ENCODE measurements at regions not wholly inside any gene's neighbourhood (a gene's known extent, or its start where the extent isn't known, plus 50 kb on each side); places are given as distances from the start of the nearest gene placed in this dataset.
"Not testable (repeated sequence)": the region's sequence is repeated elsewhere in the genome, so short reads cannot be mapped to it uniquely, and the experiment has no call there.

DNA sequence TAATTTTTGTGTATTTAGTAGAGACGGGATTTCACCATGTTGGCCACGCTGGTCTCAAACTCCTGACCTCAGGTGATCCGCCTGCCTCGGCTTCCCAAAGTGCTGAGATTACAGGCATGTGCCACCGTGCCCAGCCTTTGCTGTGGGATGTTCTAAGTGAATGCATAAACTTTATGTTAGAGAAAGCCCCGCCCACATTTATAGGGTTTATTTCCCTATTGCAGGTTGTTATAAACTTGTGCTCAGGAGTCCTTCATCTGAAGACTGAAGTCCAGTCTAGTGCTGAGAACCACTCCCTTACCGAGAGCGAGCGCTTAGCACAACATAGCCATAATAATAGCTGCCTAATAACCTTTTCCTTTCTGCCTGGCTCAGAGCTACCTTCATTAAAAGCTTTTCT lies 75.4 kb upstream of the ZNF217 start:
- Histone ChIP-seq H3K9ac (ENCODE audit: insufficient read length, low read depth) (no peak overlapping the region), H3K27me3 (ENCODE audit: insufficient read depth, insufficient read length) (no peaks in the 10 kb centered on the region), H3K36me3 (ENCODE audit: insufficient read depth, insufficient read length, low read length) (no peaks in the 10 kb centered on the region), H3K4me1 (ENCODE audit: insufficient read depth, insufficient read length) (no peaks in the 10 kb centered on the region), H3K4me3 (ENCODE audit: insufficient read length, low read depth) (no peak overlapping the region), H3K9me3 (ENCODE audit: insufficient read depth, low read length) (no peaks in the 10 kb centered on the region)
- DNase-seq (ENCODE audit: low read depth, low spot score): no peak
- TF ChIP-seq ZNF274 (IDR thresholded peaks at IDR 0.05; ENCODE audit: low read depth, low read length): no peak
- no peak for TF ChIP-seq YY1 (IDR thresholded peaks at IDR 0.05; ENCODE audit: insufficient read depth, insufficient read length)

DNA sequence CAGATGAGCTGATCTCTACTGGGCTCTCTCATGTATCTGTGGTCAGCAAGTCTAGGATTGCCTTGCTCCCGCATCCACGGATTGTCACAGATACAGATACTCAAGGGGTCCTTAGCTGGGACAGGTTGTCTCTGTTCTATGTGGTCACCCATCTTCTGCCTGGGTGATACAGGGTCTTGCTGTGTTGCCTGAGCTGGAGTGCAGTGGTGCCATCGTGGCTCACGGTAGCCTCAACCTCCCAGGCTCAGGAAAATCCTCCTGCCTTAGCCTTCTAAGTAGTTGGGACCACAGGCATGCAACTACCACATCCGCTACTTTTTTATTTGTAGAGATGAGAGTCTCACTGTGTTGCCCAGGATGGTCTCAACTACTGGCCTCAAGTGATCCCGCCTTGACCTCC lies 72.5 kb upstream of the ZNF217 start:
- Histone ChIP-seq H3K9me3 (ENCODE audit: insufficient read depth, low read length) (no peaks in the 10 kb centered on the region), H3K27me3 (ENCODE audit: insufficient read depth, insufficient read length) (no peaks in the 10 kb centered on the region), H3K4me3 (ENCODE audit: insufficient read length, low read depth) (no peak overlapping the region), H3K9ac (ENCODE audit: insufficient read length, low read depth) (no peak overlapping the region), H3K36me3 (ENCODE audit: insufficient read depth, insufficient read length, low read length) (no peaks in the 10 kb centered on the region), H3K4me1 (ENCODE audit: insufficient read depth, insufficient read length) (no peaks in the 10 kb centered on the region)
- TF ChIP-seq YY1 (IDR thresholded peaks at IDR 0.05; ENCODE audit: insufficient read depth, insufficient read length) (no peak), ZNF274 (IDR thresholded peaks at IDR 0.05; ENCODE audit: low read depth, low read length) (no peak)
- DNase-seq (ENCODE audit: low read depth, low spot score): no peak

DNA sequence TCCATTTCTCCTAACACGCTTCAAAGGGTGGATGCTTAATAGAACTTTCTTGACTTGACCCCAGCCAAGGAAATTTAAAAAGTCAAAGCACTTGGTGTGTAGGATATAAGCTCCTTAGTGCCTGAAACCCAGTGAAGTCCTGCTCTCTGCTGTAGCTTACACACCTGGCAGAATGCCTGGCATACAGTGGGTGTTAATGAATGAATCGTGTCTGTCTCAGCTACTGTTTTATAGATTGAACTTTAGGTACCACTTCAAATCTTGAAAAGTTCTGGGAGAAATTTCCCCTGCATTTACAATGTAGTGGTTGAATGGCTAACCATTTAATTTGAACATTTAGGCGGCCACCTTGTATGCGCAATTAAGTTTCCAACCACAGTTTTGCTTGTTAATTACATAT lies 70.5 kb upstream of the ZNF217 start:
- Histone ChIP-seq H3K4me1 (ENCODE audit: insufficient read depth, insufficient read length) (no peaks in the 10 kb centered on the region), H3K36me3 (ENCODE audit: insufficient read depth, insufficient read length, low read length) (no peaks in the 10 kb centered on the region), H3K4me3 (ENCODE audit: insufficient read length, low read depth) (no peak overlapping the region), H3K9me3 (ENCODE audit: insufficient read depth, low read length) (no peaks in the 10 kb centered on the region), H3K9ac (ENCODE audit: insufficient read length, low read depth) (no peak overlapping the region), H3K27me3 (ENCODE audit: insufficient read depth, insufficient read length) (no peaks in the 10 kb centered on the region)
- no peak for DNase-seq (ENCODE audit: low read depth, low spot score)
- TF ChIP-seq SUZ12 (IDR thresholded peaks at IDR 0.05; ENCODE audit: extremely low read depth, insufficient read depth, insufficient read length) (no peak), ZNF274 (IDR thresholded peaks at IDR 0.05; ENCODE audit: low read depth, low read length) (no peak), YY1 (IDR thresholded peaks at IDR 0.05; ENCODE audit: insufficient read depth, insufficient read length) (no peak)

DNA sequence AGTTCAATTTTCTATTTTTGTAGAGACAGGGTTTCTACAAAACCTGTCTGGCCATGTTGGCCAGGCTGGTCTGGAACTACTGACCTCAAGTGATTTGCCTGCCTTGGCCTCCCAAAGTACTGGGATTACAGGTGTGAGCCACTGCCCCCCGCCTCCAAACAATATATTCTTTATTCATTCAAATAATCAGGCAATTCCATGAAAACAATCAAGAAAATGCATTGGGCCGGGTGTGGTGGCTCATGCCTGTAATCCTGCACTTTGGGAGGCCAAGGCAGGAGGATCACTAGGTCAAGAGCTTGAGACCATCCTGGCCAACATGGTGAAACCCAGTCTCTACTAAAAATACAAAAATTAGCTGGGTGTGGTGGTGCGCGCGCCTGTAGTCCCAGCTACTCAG lies 69.9 kb upstream of the ZNF217 start:
- not testable (repeated sequence) for H3K4me1 ChIP-seq (ENCODE audit: insufficient read depth, insufficient read length)

DNA sequence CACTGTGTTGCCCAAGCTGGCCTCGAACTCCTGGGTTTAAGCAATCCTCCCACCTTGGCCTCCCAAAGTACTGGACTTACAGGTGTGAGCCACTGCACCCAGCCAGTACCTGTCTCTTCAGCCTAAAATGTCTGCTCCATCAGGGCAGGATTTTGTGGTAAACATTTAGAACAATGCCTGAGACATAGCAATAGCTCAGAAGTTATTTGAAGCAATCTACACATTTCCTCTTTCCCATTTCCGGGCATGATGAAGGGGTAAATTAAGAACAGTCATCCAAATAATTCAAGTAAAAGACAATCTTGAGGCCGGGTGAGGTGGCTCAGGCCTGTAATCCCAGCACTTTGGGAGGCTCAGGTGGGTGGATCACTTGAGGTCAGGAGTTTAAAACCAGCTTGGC lies 69.0 kb upstream of the ZNF217 start:
- TF ChIP-seq YY1 (IDR thresholded peaks at IDR 0.05; ENCODE audit: insufficient read depth, insufficient read length) (no peak), SUZ12 (IDR thresholded peaks at IDR 0.05; ENCODE audit: extremely low read depth, insufficient read depth, insufficient read length) (no peak), ZNF274 (IDR thresholded peaks at IDR 0.05; ENCODE audit: low read depth, low read length) (no peak)
- H3K4me1 ChIP-seq (ENCODE audit: insufficient read depth, insufficient read length): no peaks in the 10 kb centered on the region
- no peaks in the 10 kb centered on the region for H3K27me3 ChIP-seq (ENCODE audit: insufficient read depth, insufficient read length)
- no peak overlapping the region for H3K4me3 ChIP-seq (ENCODE audit: insufficient read length, low read depth)
- no peak for DNase-seq (ENCODE audit: low read depth, low spot score)
- H3K9ac ChIP-seq (ENCODE audit: insufficient read length, low read depth): no peak overlapping the region
- no peaks in the 10 kb centered on the region for H3K36me3 ChIP-seq (ENCODE audit: insufficient read depth, insufficient read length, low read length)
- H3K9me3 ChIP-seq (ENCODE audit: insufficient read depth, low read length): no peaks in the 10 kb centered on the region

More for the DNA sequence above, 69.9 kb upstream of the ZNF217 start:
- not testable (repeated sequence) for H3K4me3 ChIP-seq (ENCODE audit: insufficient read length, low read depth); H3K9ac ChIP-seq (ENCODE audit: insufficient read length, low read depth); H3K36me3 ChIP-seq (ENCODE audit: insufficient read depth, insufficient read length, low read length); H3K27me3 ChIP-seq (ENCODE audit: insufficient read depth, insufficient read length); DNase-seq (ENCODE audit: low read depth, low spot score); H3K9me3 ChIP-seq (ENCODE audit: insufficient read depth, low read length)

DNA sequence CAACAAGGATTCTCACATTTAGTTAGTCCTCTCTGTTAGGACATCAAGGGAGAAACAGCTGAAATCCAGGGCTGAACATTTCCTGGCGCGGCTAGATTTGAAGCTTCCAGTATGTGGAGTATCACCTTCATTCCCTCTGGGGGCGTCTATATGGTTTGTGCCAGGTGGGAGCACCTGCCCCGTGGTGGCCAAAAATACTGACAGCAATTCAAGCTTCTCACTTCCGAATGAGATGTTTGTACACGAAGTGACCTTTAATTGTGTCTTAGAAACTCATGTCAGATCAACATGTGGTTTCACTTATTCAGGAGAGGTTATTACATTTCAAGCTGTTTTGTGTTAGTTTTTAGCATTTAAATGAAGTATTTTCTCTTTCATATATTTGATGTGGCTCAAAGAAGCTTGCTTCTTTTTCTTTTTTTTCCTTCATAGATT lies 67.3 kb upstream of the ZNF217 start:
- Histone ChIP-seq H3K9ac (ENCODE audit: insufficient read length, low read depth) (no peak overlapping the region), H3K4me3 (ENCODE audit: insufficient read length, low read depth) (no peak overlapping the region), H3K9me3 (ENCODE audit: insufficient read depth, low read length) (no peaks in the 10 kb centered on the region), H3K36me3 (ENCODE audit: insufficient read depth, insufficient read length, low read length) (no peaks in the 10 kb centered on the region), H3K27me3 (ENCODE audit: insufficient read depth, insufficient read length) (no peaks in the 10 kb centered on the region), H3K4me1 (ENCODE audit: insufficient read depth, insufficient read length) (no peaks in the 10 kb centered on the region)
- no peak for TF ChIP-seq ZNF274 (IDR thresholded peaks at IDR 0.05; ENCODE audit: low read depth, low read length)
- no peak for TF ChIP-seq SUZ12 (IDR thresholded peaks at IDR 0.05; ENCODE audit: extremely low read depth, insufficient read depth, insufficient read length)
- TF ChIP-seq YY1 (IDR thresholded peaks at IDR 0.05; ENCODE audit: insufficient read depth, insufficient read length): no peak
- no peak for DNase-seq (ENCODE audit: low read depth, low spot score)

DNA sequence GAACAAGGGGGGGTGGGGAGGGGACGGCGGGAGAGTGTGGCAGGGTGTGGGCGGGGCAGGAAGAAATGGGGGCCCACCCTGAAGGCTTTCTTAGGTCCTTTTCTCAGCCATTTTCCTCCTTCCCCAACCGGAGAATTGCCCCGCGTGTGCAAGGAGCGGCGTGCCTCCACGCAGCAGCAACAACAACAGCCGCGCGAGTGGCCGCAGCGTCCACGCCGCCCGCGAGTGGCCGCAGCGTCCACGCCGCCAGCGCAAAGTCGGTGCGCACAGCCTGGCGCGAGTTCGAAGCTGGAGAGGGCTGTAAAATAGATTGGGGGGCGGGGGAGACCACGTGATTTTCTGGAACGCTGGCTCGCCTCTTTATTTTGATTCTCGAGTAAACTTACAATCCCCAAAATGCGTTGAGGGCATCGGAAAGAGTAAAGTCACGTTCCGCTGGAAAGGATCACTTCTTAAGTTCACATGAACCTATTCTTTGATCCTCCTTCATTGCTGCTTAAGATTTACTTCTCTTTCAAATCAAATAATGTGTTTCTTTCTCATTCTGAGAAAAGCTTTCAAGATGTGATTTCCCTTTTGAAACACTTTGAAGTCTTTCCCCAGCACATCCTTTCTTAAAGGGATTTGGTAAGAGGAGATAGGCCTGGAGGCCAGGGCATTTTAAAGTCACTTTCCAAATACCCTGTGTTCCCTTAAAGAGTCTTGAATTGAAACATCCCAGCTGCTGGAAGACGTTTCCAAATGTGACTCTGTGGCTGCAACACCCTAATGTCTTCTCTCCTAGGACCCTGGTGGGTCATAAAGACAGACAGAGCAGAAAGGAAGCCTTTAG lies 66.7 kb upstream of the ZNF217 start:
- Histone ChIP-seq H3K9ac (ENCODE audit: insufficient read length, low read depth) (peak overlapping the region; percentile 76), H3K4me1 (ENCODE audit: insufficient read depth, insufficient read length) (no peaks in the 10 kb centered on the region), H3K4me3 (ENCODE audit: insufficient read length, low read depth) (peak overlapping the region; percentile 56), H3K9me3 (ENCODE audit: insufficient read depth, low read length) (no peaks in the 10 kb centered on the region), H3K27me3 (ENCODE audit: insufficient read depth, insufficient read length) (no peaks in the 10 kb centered on the region), H3K36me3 (ENCODE audit: insufficient read depth, insufficient read length, low read length) (no peaks in the 10 kb centered on the region)
- DNase-seq (ENCODE audit: low read depth, low spot score): no peak
- no peak for TF ChIP-seq YY1 (IDR thresholded peaks at IDR 0.05; ENCODE audit: insufficient read depth, insufficient read length)
- TF ChIP-seq SUZ12 (IDR thresholded peaks at IDR 0.05; ENCODE audit: extremely low read depth, insufficient read depth, insufficient read length): no peak
- TF ChIP-seq ZNF274 (IDR thresholded peaks at IDR 0.05; ENCODE audit: low read depth, low read length): no peak
